PC-3 (cell line): ENCODE measurements at regions not wholly inside any gene's neighbourhood (a gene's known extent, or its start where the extent isn't known, plus 50 kb on each side); places are given as distances from the start of the nearest gene placed in this dataset.

Experiments
- EZH2 ChIP-seq: fragments of 300-600 bp; sonication (generic); IDR thresholded peaks from one replicate; pipeline ENCODE4 v1.6.1; 2017; ENCODE audit warnings: antibody characterized with exemption, mild to moderate bottlenecking, low read length; ENCODE audit not compliant: unreplicated experiment
- TF ChIP-seq, protein P1 (sequence below): fragments of 300-600 bp; sonication (generic); conservative IDR thresholded peaks from 2 replicates; pipeline ENCODE4 v1.5.1; 2017; ENCODE audit warnings: antibody characterized with exemption, low read depth, mild to moderate bottlenecking, low read length

DNA sequence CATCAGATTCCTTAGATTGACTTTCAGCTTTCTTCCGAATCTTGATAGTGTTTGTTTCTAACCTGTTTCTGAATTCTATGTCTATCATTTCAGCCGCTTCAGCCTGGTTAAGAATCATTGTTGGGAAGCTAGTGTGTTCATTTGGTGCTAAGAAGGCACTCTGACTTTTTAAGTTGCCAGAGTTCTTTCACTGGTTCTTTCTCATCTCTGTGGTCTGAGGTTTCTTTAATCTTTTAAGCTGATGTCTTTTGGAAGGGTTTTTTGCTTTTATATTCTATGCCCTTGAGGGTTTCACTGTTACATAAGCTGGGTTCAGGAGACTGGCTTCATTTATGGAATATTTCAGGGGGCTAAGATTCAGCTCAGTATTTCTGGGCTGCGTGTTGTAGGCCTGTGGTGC is 104.5 kb upstream of the PRSS58 start:
- TF ChIP-seq, protein P1, sequence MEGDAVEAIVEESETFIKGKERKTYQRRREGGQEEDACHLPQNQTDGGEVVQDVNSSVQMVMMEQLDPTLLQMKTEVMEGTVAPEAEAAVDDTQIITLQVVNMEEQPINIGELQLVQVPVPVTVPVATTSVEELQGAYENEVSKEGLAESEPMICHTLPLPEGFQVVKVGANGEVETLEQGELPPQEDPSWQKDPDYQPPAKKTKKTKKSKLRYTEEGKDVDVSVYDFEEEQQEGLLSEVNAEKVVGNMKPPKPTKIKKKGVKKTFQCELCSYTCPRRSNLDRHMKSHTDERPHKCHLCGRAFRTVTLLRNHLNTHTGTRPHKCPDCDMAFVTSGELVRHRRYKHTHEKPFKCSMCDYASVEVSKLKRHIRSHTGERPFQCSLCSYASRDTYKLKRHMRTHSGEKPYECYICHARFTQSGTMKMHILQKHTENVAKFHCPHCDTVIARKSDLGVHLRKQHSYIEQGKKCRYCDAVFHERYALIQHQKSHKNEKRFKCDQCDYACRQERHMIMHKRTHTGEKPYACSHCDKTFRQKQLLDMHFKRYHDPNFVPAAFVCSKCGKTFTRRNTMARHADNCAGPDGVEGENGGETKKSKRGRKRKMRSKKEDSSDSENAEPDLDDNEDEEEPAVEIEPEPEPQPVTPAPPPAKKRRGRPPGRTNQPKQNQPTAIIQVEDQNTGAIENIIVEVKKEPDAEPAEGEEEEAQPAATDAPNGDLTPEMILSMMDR, result no peak
- no peak for TF ChIP-seq EZH2
